Ascending aorta (tissue), 2 donors: ENCODE measurements at regions not wholly inside any gene's neighbourhood (a gene's known extent, or its start where the extent isn't known, plus 50 kb on each side); places are given as distances from the start of the nearest gene placed in this dataset.
"Not testable (repeated sequence)": the region's sequence is repeated elsewhere in the genome, so short reads cannot be mapped to it uniquely, and the experiment has no call there.

Experiments used
- DNase-seq, 2 donors: peaks; one replicate each; pipeline ENCODE4 v3.0.0-alpha.2; 2019; ENCODE audit warnings: low spot score in 2 of 2
- H3K27ac ChIP-seq, 2 donors: fragments of 200-600 bp; sonication (generic); one replicate each; pipeline ENCODE4 v1.5.1; 2016 to 2017; ENCODE audit warnings: mild to moderate bottlenecking in 1 of 2
- H3K27me3 ChIP-seq: fragments of 200-600 bp; sonication (generic); one replicate; pipeline ENCODE4 v1.5.1; 2017
- H3K36me3 ChIP-seq, 2 donors: fragments of 200-600 bp; sonication (generic); one replicate each; pipeline ENCODE4 v1.5.1; 2016
- H3K4me1 ChIP-seq, 2 donors: fragments of 200-600 bp; sonication (generic); one replicate each; pipeline ENCODE4 v1.5.1; 2016 to 2017; ENCODE audit warnings: mild to moderate bottlenecking in 1 of 2
- H3K4me3 ChIP-seq, 2 donors: fragments of 200-600 bp; sonication (generic); one replicate each; pipeline ENCODE4 v1.5.1; 2016 to 2017; ENCODE audit warnings: mild to moderate bottlenecking in 1 of 2
- H3K9me3 ChIP-seq, 2 donors: fragments of 200-600 bp; sonication (generic); one replicate each; pipeline ENCODE4 v1.5.1; 2016
- intact Hi-C: fragments of 100-400 bp; cut with DNase I; formaldehyde crosslinking; loops from one replicate; pipeline ENCODE4 v1.15.1; 2023
- TF ChIP-seq, protein P1 (sequence below), 3 experiments: fragments of 200-600 bp in 2 of 3; fragments of 450-650 bp in 1 of 3; sonication (generic) in 2 of 3; IDR thresholded peaks; one replicate each; pipeline ENCODE4 v1.5.1; 2016 to 2019; ENCODE audit warnings: antibody characterized with exemption in 3 of 3, mild to moderate bottlenecking in 1 of 3, moderate library complexity in 1 of 3

DNA sequence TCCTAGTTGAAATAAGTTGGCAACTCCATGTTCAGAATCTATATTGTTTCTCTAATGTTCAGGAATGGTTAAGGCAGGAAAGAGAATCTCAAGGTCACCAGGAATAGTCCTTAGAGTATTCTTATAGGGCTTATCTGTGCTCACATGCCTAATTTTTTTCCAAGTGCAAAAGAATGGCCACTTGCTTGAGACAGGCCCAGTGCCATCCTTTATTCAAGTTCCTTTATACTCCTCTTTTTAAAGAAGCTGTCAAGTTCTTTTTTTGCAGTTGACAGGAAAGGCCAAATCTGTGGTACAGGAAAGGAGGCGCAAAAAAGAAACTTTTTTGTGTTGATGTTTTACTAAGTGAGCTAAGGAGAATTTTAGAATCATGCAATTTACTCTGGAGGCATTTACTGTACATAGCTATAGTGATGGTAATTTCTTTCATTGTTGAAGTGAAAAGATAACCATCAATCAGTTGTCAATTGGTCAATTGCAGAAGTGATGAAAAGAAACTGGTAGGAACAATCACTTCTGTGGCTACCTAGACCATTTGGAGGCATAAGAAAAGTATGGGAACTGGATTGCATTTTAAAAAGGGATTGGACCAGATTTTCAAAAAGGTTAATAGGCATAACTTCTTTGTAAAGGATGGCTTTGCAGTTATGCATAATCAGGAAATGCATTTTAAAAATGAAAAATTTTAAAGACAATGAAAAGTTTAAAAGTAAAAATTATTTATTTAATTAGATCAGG lies 102.5 kb upstream of the SOX2 start:
- intact Hi-C loops: no loop called here
- H3K4me3 ChIP-seq: no peak overlapping the region
- no peak for DNase-seq
- TF ChIP-seq, protein P1, sequence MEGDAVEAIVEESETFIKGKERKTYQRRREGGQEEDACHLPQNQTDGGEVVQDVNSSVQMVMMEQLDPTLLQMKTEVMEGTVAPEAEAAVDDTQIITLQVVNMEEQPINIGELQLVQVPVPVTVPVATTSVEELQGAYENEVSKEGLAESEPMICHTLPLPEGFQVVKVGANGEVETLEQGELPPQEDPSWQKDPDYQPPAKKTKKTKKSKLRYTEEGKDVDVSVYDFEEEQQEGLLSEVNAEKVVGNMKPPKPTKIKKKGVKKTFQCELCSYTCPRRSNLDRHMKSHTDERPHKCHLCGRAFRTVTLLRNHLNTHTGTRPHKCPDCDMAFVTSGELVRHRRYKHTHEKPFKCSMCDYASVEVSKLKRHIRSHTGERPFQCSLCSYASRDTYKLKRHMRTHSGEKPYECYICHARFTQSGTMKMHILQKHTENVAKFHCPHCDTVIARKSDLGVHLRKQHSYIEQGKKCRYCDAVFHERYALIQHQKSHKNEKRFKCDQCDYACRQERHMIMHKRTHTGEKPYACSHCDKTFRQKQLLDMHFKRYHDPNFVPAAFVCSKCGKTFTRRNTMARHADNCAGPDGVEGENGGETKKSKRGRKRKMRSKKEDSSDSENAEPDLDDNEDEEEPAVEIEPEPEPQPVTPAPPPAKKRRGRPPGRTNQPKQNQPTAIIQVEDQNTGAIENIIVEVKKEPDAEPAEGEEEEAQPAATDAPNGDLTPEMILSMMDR (IDR thresholded peaks at IDR 0.05): no peak
- no peaks in the 10 kb centered on the region for H3K9me3 ChIP-seq
- no peak overlapping the region for H3K27ac ChIP-seq
- H3K27me3 ChIP-seq: no peaks in the 10 kb centered on the region
- no peaks in the 10 kb centered on the region for H3K36me3 ChIP-seq
- no peaks in the 10 kb centered on the region for H3K4me1 ChIP-seq

DNA sequence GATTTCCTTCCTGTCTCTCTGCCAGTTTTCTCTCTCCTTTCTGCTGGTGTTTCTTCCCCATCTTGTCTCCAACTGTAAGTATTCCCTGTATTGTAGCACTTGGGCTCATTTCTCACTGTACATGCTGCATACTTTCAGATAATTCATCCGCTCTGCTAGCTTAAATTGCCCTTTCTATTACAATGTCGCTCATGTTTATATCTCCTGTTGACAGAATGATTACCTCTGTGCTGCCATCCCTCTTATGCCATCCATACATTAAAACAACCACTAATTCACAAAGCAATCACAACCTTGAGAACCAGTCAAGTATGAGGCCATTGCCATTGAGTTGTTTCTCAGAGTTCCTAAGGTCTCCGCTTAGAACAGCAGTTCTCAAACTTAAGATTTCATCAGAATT lies 107.5 kb upstream of the SOX2 start:
- intact Hi-C loops: no loop called here
- no peaks in the 10 kb centered on the region for H3K36me3 ChIP-seq
- H3K4me1 ChIP-seq: no peaks in the 10 kb centered on the region
- no peak for DNase-seq
- TF ChIP-seq, protein P1 (IDR thresholded peaks at IDR 0.05): no peak
- H3K27me3 ChIP-seq: no peaks in the 10 kb centered on the region
- H3K4me3 ChIP-seq: no peak overlapping the region
- no peaks in the 10 kb centered on the region for H3K9me3 ChIP-seq
- H3K27ac ChIP-seq: no peak overlapping the region

DNA sequence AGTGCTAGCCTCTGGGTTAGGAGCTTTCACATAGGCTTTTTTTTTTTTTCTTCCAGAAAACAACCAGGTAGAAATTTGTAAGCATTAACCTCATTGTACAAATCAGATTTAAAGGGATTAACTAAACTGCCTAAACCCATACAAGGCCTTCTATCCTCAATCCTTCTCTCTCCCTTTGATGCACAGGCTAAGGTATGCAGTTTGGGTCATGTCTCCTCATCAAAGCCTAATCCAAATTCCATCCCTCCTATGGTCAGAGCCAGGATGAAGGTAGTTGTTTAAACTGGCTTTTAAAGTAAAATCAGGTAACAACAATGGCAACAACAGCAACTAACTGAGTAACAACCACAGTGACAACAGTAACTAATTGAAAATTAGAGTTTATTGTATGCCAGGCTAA lies 115.6 kb upstream of the SOX2 start:
- Histone ChIP-seq H3K4me1 (no peaks in the 10 kb centered on the region), H3K27ac (no peak overlapping the region), H3K36me3 (no peaks in the 10 kb centered on the region), H3K4me3 (no peak overlapping the region), H3K27me3 (no peaks in the 10 kb centered on the region), H3K9me3 (no peaks in the 10 kb centered on the region)
- DNase-seq: no peak
- TF ChIP-seq, protein P1 (IDR thresholded peaks at IDR 0.05): no peak
- intact Hi-C loops: no loop called here

DNA sequence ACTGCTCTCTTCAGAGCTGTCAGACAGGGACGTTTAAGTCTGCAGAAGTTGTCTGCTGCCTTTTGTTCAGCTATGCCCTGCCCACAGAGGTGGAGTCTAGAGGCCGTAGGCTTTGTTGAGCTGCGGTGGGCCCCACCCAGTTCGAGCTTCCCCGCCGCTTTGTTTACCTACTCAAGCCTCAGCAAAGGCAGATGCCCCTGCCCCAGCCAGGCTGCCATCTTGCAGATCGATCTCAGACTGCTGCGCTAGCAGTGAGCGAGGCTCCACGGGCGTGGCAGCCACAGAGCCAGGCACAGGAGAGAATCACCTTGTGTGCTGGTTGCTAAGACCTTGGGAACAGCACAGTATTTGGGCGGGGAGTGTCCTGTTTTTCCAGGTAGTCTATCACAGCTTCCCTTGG lies 120.8 kb upstream of the SOX2 start:
- intact Hi-C loops: not testable (repeated sequence)

DNA sequence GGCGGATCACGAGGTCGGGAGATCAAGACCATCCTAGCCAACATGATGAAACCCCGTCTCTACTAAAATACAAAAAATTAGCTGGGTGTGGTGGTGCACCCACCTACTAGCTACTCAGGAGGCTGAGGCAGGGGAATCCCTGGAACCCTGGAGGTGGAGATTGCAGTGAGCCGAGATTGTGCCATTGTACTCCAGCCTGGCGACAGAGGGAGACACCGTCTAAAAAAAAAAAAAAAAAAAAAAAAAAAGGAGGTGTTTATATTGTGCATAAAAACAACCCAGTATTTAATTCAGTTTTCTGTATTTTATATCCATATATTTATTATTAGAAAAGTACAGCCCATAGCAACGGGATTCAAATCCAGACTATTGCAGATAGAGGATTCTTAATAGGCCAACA lies 129.1 kb upstream of the SOX2 start:
- DNase-seq: no peak
- TF ChIP-seq, protein P1 (IDR thresholded peaks at IDR 0.05): no peak
- H3K27ac ChIP-seq: no peak overlapping the region
- peaks cover 0 to 4% of the 10 kb centered on the region in 2 donors for H3K9me3 ChIP-seq
- no peak overlapping the region for H3K4me3 ChIP-seq
- H3K27me3 ChIP-seq: no peaks in the 10 kb centered on the region
- no peaks in the 10 kb centered on the region for H3K4me1 ChIP-seq
- intact Hi-C loops: no loop called here
- H3K36me3 ChIP-seq: no peaks in the 10 kb centered on the region

More for the DNA sequence above, 120.8 kb upstream of the SOX2 start:
- H3K27ac ChIP-seq, DNase-seq, H3K9me3 ChIP-seq, H3K36me3 ChIP-seq, H3K4me1 ChIP-seq, H3K4me3 ChIP-seq, H3K27me3 ChIP-seq: not testable (repeated sequence)

DNA sequence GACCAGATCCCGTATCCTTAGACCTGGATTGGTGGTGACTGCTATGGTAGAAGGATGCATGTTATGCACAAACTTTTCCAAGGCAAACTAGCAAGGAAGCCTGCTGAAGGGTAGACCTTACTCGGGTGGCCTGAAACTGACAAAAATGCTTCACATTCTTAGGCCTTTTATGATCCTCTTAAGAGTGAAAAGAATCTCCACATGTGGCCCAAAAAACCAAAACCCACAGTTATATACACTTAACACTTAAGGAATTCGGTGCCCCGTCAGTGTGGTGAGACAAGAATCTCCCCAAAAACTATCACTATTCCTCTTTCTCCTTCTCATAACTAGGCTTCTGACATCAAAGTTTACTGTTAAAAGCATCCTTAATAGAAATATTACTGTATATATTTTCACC lies 130.1 kb upstream of the SOX2 start:
- Histone ChIP-seq H3K4me3 (no peak overlapping the region), H3K4me1 (no peaks in the 10 kb centered on the region), H3K36me3 (no peaks in the 10 kb centered on the region), H3K27ac (no peak overlapping the region), H3K27me3 (no peaks in the 10 kb centered on the region), H3K9me3 (no peaks in the 10 kb centered on the region)
- DNase-seq: no peak
- TF ChIP-seq, protein P1 (IDR thresholded peaks at IDR 0.05): no peak
- intact Hi-C loops: no loop called here
